Effector CD8-positive, alpha-beta T cell (primary cell): ENCODE measurements at regions not wholly inside any gene's neighbourhood (a gene's known extent, or its start where the extent isn't known, plus 50 kb on each side); places are given as distances from the start of the nearest gene placed in this dataset.

Experiments
- DNase-seq: peaks from one replicate; lab custom pipeline; 2025; lab: John Stamatoyannopoulos, UW

DNA sequence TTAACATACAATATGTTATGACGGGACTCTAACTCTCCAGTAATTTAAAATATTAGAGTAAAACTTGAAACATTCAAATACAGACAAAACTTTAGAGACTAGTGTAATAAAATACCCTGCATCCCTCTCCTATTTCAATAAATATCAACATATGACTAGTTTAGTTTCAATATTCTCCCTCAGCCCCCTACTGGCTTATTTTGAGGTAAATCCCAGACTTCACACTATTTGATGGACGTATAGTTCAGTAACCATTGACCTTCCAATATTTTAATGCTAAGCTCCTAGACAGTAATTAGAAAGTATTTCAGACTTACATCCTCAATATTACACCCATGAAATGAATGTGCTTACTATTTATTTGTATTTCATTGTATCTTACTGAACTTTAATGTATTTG is 180.7 kb upstream of the STARD13 start:
- no peak for DNase-seq

GRCh38 chr13:33467556-33467955 is 182.0 kb upstream of the STARD13 start:
- no peak for DNase-seq

- DNase-seq = no peak
Observed at GRCh38 chr13:33471204-33471603, 185.6 kb upstream of the STARD13 start.

GRCh38 chr13:33472446-33472845 is 186.9 kb upstream of the STARD13 start:
- DNase-seq = no peak

- DNase-seq = no peak
Observed at GRCh38 chr13:33479105-33479504, 193.6 kb upstream of the STARD13 start.

DNA sequence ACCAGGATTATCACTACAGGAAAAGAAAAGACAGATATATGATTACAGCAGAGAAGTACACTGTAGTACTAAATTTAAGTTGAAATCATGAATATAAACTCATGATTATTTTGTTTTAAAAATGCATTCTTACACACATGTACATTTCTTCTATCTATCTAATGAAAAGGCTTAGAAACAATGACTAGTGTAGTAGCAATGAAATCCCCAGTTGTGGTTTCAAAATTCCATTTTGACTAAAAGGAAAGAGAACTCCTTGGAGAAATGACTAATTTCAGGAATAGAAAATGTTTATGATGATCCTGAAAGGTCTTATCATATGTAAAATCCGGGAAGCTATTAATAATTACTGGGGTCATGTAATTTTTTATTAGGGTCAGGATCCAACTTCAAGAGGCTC is 195.0 kb upstream of the STARD13 start:
- no peak for DNase-seq

DNA sequence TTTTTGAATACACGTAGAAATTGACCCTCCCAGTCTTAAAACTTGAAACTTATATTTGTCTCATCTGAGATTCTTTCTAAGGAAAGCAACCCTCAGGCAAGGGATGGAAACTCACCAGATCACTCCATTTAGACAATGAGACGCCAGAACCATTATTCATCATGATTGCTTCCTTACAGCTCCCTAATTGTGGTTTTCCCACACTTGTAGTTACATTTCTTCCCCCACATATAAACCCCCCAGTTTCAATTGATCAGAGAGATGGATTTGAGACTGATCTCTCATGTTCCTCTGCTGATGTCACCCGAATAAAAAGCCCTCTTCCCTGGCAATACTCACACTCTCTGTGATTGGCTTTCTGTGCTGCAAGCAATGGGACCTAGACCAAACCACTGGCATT is 197.9 kb upstream of the STARD13 start:
- DNase-seq = no peak

DNA sequence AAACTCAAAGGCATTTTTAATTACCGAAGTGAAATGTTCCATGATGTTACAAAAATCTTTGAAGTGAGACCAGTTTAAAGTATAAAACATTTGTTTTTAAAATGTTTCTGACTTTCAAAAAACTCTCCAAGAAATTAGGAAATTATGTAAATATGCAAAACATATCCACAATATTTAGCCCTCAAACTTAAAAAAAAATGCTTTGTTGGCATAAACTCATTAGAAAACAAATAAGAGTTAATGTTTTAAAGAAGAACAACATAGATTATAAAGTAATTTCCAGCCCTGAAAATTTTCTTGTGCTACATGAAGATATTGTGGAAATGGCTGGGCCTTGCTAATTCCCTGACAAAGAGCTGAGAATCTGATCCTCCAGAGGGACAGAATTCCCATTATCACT is 199.7 kb upstream of the STARD13 start:
- DNase-seq = no peak

DNA sequence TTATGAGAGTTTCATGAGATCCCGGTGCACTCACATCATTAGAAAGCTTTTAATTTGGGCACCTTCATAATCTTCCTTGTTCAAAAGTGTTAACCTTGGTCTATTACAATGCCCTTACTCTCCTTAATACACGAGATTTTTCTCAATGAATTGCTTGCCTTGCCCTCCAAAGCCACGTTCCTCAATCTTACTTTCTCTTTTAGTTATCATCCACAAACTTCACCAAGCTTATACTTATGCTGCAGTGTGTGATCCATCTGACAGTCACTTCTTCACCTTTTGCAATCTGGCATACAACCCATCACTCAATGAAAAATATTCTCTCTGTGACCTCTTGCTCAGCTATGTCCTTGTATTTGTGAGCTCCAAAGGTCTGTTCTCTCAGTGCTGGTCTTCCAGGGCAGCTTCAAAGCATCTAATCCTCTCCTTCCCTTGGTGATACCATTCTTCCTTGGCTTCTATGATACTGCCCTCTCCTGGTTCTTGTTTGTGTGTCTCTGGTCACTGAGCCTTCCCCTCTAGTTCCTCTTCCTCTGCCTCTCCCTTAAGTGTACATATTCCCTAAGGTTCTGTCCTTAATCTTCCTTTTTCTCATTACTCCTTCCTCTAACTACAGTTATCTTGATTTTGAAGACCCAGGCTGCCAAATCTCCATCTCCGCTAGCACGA is 202.2 kb upstream of the STARD13 start:
- no peak for DNase-seq

DNA sequence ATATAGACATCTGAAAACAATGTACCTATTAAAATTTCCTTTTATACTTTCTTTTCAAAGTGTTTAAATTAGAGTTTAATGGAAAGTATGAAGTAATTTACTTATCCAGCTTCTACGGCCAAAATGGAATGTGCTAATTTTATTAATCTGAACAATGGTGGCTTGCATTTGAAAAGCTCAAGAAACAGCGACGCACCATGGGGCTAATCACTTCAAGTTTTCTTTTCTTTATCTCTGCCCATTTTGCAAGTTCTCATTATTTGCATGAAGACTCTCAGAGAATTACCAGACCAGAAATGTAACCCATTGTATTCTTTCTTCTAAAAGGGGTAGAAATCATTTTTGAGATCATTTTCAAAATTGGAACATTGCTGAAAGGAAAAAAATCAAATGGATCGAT is 204.0 kb upstream of the STARD13 start:
- no peak for DNase-seq

GRCh38 chr13:33490461-33491327 is 205.1 kb upstream of the STARD13 start:
- no peak for DNase-seq

- no peak for DNase-seq
Observed at GRCh38 chr13:33493672-33494365, 208.3 kb upstream of the STARD13 start.

DNA sequence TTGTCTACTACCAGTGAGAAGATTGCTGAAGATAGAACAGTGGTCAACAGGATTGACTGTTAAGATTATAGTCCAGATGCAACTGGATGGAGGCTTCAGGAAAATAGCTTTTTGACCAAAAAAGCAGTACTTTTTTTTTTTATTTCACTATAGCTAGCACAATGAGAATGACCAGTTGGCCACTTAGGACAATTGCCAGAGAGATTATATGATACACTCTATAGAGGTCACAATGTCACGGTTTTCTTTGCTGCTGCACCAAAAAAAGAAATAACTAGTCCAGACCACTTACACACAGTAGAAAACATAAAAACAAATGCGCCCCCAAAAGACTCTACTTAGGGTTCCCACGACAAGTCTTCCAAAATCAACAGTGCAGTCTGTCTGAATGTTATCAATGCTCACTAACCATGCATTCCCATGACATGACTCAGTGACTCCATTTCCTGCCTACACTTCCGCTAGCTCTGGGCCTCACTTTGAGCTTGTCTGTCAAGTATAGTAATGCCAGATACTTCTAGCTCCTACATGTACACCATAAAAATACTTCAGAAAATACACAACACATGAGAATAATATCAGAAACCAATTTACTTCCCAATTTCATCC is 209.1 kb upstream of the STARD13 start:
- no peak for DNase-seq

DNA sequence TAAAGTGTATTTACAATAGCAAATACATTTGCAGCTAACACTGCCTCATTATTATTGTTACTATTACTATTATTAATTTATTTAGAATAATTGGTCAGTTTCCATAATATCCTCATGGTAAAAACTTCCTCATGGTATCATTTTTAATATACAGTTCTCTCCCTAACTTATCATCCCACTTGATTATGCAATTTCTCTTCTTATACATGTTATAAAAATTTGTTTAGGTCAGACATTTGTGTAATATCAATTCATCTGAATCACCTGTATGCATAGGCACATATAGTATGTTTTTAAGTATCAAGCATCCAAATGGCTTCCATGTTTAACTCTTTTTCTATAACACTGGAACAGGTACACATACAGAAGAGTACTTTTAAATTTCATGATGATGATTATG is 210.8 kb upstream of the STARD13 start:
- no peak for DNase-seq

GRCh38 chr13:33497146-33497845 is 211.7 kb upstream of the STARD13 start:
- no peak for DNase-seq

DNA sequence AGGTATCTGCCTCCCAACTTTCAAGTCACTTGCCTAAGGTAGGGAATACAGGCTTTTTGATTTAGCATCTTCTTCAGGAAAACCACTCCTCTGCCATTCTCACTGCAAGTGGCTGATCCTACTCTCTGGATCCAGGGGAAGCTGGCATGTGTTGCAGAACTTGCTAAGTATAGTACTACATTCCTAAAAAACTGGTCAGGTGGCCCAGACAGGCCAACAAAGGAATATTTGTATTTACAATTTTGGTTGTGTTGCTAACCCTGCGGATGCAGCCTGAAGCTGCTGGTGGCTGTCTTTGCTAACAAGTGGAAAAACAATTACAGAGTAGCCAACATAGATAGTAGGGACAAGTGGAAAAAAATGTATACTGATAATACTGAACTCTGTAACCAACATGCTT is 222.5 kb upstream of the STARD13 start:
- DNase-seq = no peak

- DNase-seq = no peak
Observed at GRCh38 chr13:33509642-33510229, 224.2 kb upstream of the STARD13 start.

GRCh38 chr13:33510350-33510970 is 224.9 kb upstream of the STARD13 start:
- no peak for DNase-seq

DNA sequence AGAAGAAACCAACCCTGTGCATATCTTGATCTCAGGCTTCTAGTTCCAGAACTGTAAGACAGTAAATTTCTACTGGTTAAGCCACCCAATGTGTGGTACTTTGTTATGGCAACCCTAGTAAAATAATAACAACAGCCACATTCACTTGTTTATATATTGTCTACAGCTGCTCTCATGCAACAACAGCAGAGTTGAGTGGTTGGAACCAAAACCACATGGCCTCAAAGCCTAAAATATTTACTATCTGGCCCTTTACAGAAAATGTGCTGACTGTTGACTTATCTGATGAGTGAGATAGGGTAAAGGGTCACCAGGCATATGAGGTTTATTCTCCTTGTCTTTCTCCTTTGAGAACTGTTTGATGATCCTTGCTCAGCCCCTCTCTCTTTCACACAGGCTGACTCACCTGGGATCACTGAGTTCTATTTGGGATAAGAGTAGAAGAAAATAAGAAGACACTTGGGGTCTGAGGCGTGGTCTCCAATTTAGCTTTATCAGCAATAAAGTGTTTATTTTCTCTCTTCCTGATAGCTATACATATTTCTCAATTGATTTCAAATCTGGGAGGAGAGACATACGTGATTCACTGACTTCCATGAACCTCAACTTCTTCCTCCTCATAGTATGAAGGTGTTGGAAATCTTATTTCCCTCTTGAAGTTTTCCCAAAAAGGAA is 227.5 kb upstream of the STARD13 start:
- no peak for DNase-seq

GRCh38 chr13:33514362-33514761 is 228.8 kb upstream of the STARD13 start:
- DNase-seq = no peak
